Effector memory CD4-positive, alpha-beta T cell (primary cell): ENCODE measurements at regions not wholly inside any gene's neighbourhood (a gene's known extent, or its start where the extent isn't known, plus 50 kb on each side); places are given as distances from the start of the nearest gene placed in this dataset.

Source experiments
- DNase-seq, 3 donors: peaks; one replicate each; pipeline ENCODE4 v3.0.0-alpha.2; 2020
- H3K27ac ChIP-seq: 2 replicates; pipeline ENCODE4 v1.7.0; 2013; ENCODE audit warnings: mild to moderate bottlenecking, low read length, moderate library complexity; ENCODE audit not compliant: insufficient read depth, poor library complexity, severe bottlenecking
- H3K27me3 ChIP-seq: replicated peaks from 2 replicates; pipeline ENCODE4 v1.7.0; 2013; ENCODE audit warnings: mild to moderate bottlenecking, low read length; ENCODE audit not compliant: insufficient read depth, control insufficient read depth, poor library complexity, severe bottlenecking
- H3K36me3 ChIP-seq: 2 replicates; pipeline ENCODE4 v1.7.0; 2013; ENCODE audit warnings: mild to moderate bottlenecking, low read length, moderate library complexity; ENCODE audit not compliant: control insufficient read depth, insufficient read depth
- H3K4me1 ChIP-seq: 2 replicates; pipeline ENCODE4 v1.7.0; 2013; ENCODE audit warnings: low read length, mild to moderate bottlenecking; ENCODE audit not compliant: control insufficient read depth, insufficient read depth, poor library complexity, severe bottlenecking
- H3K4me3 ChIP-seq: 2 replicates; pipeline ENCODE4 v1.7.0; 2013; ENCODE audit warnings: low read length, low read depth, mild to moderate bottlenecking; ENCODE audit not compliant: insufficient read depth, poor library complexity, severe bottlenecking
- H3K9me3 ChIP-seq: 2 replicates; pipeline ENCODE4 v1.7.0; 2013; ENCODE audit warnings: mild to moderate bottlenecking, low read length, moderate library complexity; ENCODE audit not compliant: control insufficient read depth

- no peaks in the 10 kb centered on the region for H3K9me3 ChIP-seq
- H3K27me3 ChIP-seq = peaks cover 11% of the 10 kb centered on the region
- no peaks in the 10 kb centered on the region for H3K36me3 ChIP-seq
- no peaks in the 10 kb centered on the region for H3K4me1 ChIP-seq
- H3K27ac ChIP-seq = no peak overlapping the region
- H3K4me3 ChIP-seq = no peak overlapping the region
- no peak for DNase-seq
These were observed 105.6 kb downstream of the LEPR start for GRCh38 chr1:65526049-65526556.

GRCh38 chr1:65527190-65527589 is 106.7 kb downstream of the LEPR start:
- H3K27ac ChIP-seq = no peak overlapping the region
- no peak for DNase-seq
- H3K4me3 ChIP-seq = no peak overlapping the region
- H3K9me3 ChIP-seq = no peaks in the 10 kb centered on the region
- peaks cover 11% of the 10 kb centered on the region for H3K27me3 ChIP-seq
- no peaks in the 10 kb centered on the region for H3K4me1 ChIP-seq
- no peaks in the 10 kb centered on the region for H3K36me3 ChIP-seq

- H3K27me3 ChIP-seq = peaks cover 11% of the 10 kb centered on the region
- H3K36me3 ChIP-seq = no peaks in the 10 kb centered on the region
- H3K4me1 ChIP-seq = no peaks in the 10 kb centered on the region
- H3K9me3 ChIP-seq = no peaks in the 10 kb centered on the region
- no peak overlapping the region for H3K4me3 ChIP-seq
- no peak overlapping the region for H3K27ac ChIP-seq
- no peak for DNase-seq
These were observed 107.4 kb downstream of the LEPR start for GRCh38 chr1:65527707-65528503.

GRCh38 chr1:65531972-65532570 is 111.6 kb downstream of the LEPR start:
- H3K9me3 ChIP-seq = no peaks in the 10 kb centered on the region
- no peak overlapping the region for H3K27ac ChIP-seq
- no peaks in the 10 kb centered on the region for H3K27me3 ChIP-seq
- H3K4me3 ChIP-seq = no peak overlapping the region
- H3K36me3 ChIP-seq = no peaks in the 10 kb centered on the region
- DNase-seq = no peak
- H3K4me1 ChIP-seq = no peaks in the 10 kb centered on the region

- no peaks in the 10 kb centered on the region for H3K27me3 ChIP-seq
- no peaks in the 10 kb centered on the region for H3K36me3 ChIP-seq
- DNase-seq = no peak
- no peak overlapping the region for H3K27ac ChIP-seq
- H3K9me3 ChIP-seq = no peaks in the 10 kb centered on the region
- H3K4me1 ChIP-seq = no peaks in the 10 kb centered on the region
- no peak overlapping the region for H3K4me3 ChIP-seq
These were observed 115.5 kb downstream of the LEPR start for GRCh38 chr1:65535981-65536380.

GRCh38 chr1:65538086-65538485 is 117.6 kb downstream of the LEPR start:
- Histone ChIP-seq H3K9me3 (no peaks in the 10 kb centered on the region), H3K4me1 (no peaks in the 10 kb centered on the region), H3K4me3 (no peak overlapping the region), H3K36me3 (no peaks in the 10 kb centered on the region), H3K27me3 (no peaks in the 10 kb centered on the region), H3K27ac (no peak overlapping the region)
- no peak for DNase-seq

- no peaks in the 10 kb centered on the region for H3K27me3 ChIP-seq
- H3K27ac ChIP-seq = no peak overlapping the region
- no peaks in the 10 kb centered on the region for H3K36me3 ChIP-seq
- no peaks in the 10 kb centered on the region for H3K4me1 ChIP-seq
- no peak overlapping the region for H3K4me3 ChIP-seq
- no peak for DNase-seq
- no peaks in the 10 kb centered on the region for H3K9me3 ChIP-seq
These were observed 118.2 kb downstream of the LEPR start for GRCh38 chr1:65538664-65539063.

- no peak overlapping the region for H3K4me3 ChIP-seq
- H3K9me3 ChIP-seq = no peaks in the 10 kb centered on the region
- H3K4me1 ChIP-seq = no peaks in the 10 kb centered on the region
- H3K36me3 ChIP-seq = no peaks in the 10 kb centered on the region
- no peak overlapping the region for H3K27ac ChIP-seq
- H3K27me3 ChIP-seq = no peaks in the 10 kb centered on the region
- DNase-seq = no peak
These were observed 119.0 kb downstream of the LEPR start for GRCh38 chr1:65539266-65540131.

GRCh38 chr1:65541161-65541560 is 120.7 kb downstream of the LEPR start:
- Histone ChIP-seq H3K27ac (no peak overlapping the region), H3K27me3 (no peaks in the 10 kb centered on the region), H3K4me1 (no peaks in the 10 kb centered on the region), H3K4me3 (no peak overlapping the region), H3K36me3 (no peaks in the 10 kb centered on the region), H3K9me3 (no peaks in the 10 kb centered on the region)
- no peak for DNase-seq
